Stimulated activated naive CD8-positive, alpha-beta T cell treated with anti-CD3 and anti-CD28 coated beads, Interleukin-15, Interleukin-2, amounts not matched to agents 100 ng/mL and 50 ng/mL, for 24 hours (primary cell): ENCODE measurements at regions not wholly inside any gene's neighbourhood (a gene's known extent, or its start where the extent isn't known, plus 50 kb on each side); places are given as distances from the start of the nearest gene placed in this dataset.

Experiments
- H3K27ac Mint-ChIP-seq: one replicate; pipeline ENCODE4 v1.8.0; 2021; ENCODE audit warnings: mild to moderate bottlenecking, mixed read lengths
- H3K27me3 Mint-ChIP-seq: one replicate; pipeline ENCODE4 v1.8.0; 2021; ENCODE audit warnings: mixed read lengths
- H3K36me3 Mint-ChIP-seq: one replicate; pipeline ENCODE4 v1.8.0; 2021; ENCODE audit warnings: low read depth, mixed read lengths
- H3K4me1 Mint-ChIP-seq: one replicate; pipeline ENCODE4 v1.8.0; 2021; ENCODE audit warnings: low read depth, mixed read lengths
- H3K4me3 Mint-ChIP-seq: one replicate; pipeline ENCODE4 v1.8.0; 2021; ENCODE audit warnings: mild to moderate bottlenecking, mixed read lengths
- H3K9me3 Mint-ChIP-seq: one replicate; pipeline ENCODE4 v1.8.0; 2021; ENCODE audit warnings: mixed read lengths

DNA sequence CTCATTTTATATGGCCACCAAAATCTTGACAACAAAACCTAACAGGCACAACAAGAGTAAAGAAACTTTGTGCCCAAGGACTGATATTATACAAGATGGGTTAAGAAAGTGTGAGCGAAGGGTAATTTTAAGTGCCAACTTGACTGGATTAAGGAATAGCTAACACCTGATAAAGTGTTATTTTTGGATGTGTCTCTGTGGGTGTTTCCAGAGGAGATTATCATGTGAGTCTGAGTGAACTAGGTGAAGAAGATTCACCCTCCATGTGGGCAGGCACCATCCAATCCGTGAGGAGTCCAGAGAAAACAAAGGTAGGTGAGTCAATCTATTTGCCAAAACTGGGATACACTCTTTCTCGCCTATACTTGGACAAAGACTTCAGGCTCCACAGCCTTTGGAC lies 461.6 kb downstream of the ETS1 start:
- no peaks in the 10 kb centered on the region for H3K4me1 Mint-ChIP-seq
- no peaks in the 10 kb centered on the region for H3K27me3 Mint-ChIP-seq
- no peak overlapping the region for H3K27ac Mint-ChIP-seq
- no peaks in the 10 kb centered on the region for H3K9me3 Mint-ChIP-seq
- no peak overlapping the region for H3K4me3 Mint-ChIP-seq
- no peaks in the 10 kb centered on the region for H3K36me3 Mint-ChIP-seq

GRCh38 chr11:128116885-128117284 lies 470.5 kb downstream of the ETS1 start:
- Mint-ChIP-seq H3K4me1 (no peaks in the 10 kb centered on the region), H3K36me3 (no peaks in the 10 kb centered on the region), H3K27ac (no peak overlapping the region), H3K4me3 (no peak overlapping the region), H3K27me3 (no peaks in the 10 kb centered on the region), H3K9me3 (peaks cover 6% of the 10 kb centered on the region)

- Mint-ChIP-seq H3K27me3 (no peaks in the 10 kb centered on the region), H3K4me1 (no peaks in the 10 kb centered on the region), H3K4me3 (no peak overlapping the region), H3K9me3 (peaks cover 6% of the 10 kb centered on the region), H3K36me3 (no peaks in the 10 kb centered on the region), H3K27ac (no peak overlapping the region)
Measured at GRCh38 chr11:128116447-128116846, 470.9 kb downstream of the ETS1 start.

DNA sequence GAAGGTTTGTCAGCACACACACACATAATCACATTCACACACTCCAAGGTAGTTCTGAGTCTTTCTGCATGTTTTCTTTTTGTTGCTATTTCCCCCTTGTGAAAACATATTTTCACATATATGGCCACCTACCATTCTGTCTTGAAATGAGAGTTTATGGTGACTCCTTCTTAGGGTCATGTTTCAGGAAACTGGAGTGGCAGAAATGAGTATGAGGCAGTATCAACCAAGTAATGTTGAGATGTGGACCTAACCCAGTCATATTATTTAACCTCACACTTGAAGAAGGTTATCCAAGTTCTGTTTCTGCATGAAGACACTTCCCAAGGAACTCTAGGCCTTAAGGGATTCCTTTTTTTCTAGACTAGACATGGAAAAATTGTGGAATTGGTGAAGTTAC lies 481.4 kb downstream of the ETS1 start:
- H3K36me3 Mint-ChIP-seq = peaks cover 8% of the 10 kb centered on the region
- H3K4me1 Mint-ChIP-seq = peaks cover 20% of the 10 kb centered on the region
- H3K27me3 Mint-ChIP-seq = peaks cover 12% of the 10 kb centered on the region
- peaks cover 8% of the 10 kb centered on the region for H3K9me3 Mint-ChIP-seq
- H3K27ac Mint-ChIP-seq = no peak overlapping the region
- H3K4me3 Mint-ChIP-seq = no peak overlapping the region

GRCh38 chr11:128105511-128105910 lies 481.8 kb downstream of the ETS1 start:
- peaks cover 8% of the 10 kb centered on the region for H3K36me3 Mint-ChIP-seq
- H3K27me3 Mint-ChIP-seq = peaks cover 12% of the 10 kb centered on the region
- no peak overlapping the region for H3K4me3 Mint-ChIP-seq
- no peak overlapping the region for H3K27ac Mint-ChIP-seq
- H3K9me3 Mint-ChIP-seq = peaks cover 8% of the 10 kb centered on the region
- H3K4me1 Mint-ChIP-seq = peaks cover 20% of the 10 kb centered on the region

GRCh38 chr11:128103278-128103873 lies 484.0 kb downstream of the ETS1 start:
- Mint-ChIP-seq H3K36me3 (peaks cover 6% of the 10 kb centered on the region), H3K27me3 (peaks cover 10% of the 10 kb centered on the region), H3K9me3 (peaks cover 6% of the 10 kb centered on the region), H3K27ac (peak overlapping the region; percentile 38), H3K4me3 (no peak overlapping the region), H3K4me1 (peaks cover 30% of the 10 kb centered on the region)

DNA sequence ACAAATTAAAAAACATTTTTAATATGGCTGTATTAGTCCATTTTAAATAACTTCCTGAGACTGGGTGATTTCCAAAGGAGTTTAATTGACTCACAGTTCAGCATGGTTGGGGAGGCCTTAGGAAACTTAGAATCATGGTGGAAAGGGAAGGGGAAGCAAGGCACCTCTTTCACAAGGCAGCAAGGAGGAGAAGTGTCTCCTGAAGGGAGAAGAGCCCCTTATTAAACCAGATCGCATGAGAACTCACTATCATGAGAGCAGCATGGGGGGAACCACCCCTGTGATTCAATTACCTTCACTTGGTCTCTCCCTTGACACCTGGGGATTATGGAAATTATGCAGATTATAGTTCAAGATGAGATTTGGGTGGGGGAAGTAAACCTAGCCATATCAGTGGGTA lies 488.6 kb downstream of the ETS1 start:
- Mint-ChIP-seq H3K27me3 (no peaks in the 10 kb centered on the region), H3K36me3 (peaks cover 3% of the 10 kb centered on the region), H3K4me3 (no peak overlapping the region), H3K27ac (peak overlapping the region; percentile 89), H3K4me1 (peaks cover 32% of the 10 kb centered on the region), H3K9me3 (peaks cover 6% of the 10 kb centered on the region)

DNA sequence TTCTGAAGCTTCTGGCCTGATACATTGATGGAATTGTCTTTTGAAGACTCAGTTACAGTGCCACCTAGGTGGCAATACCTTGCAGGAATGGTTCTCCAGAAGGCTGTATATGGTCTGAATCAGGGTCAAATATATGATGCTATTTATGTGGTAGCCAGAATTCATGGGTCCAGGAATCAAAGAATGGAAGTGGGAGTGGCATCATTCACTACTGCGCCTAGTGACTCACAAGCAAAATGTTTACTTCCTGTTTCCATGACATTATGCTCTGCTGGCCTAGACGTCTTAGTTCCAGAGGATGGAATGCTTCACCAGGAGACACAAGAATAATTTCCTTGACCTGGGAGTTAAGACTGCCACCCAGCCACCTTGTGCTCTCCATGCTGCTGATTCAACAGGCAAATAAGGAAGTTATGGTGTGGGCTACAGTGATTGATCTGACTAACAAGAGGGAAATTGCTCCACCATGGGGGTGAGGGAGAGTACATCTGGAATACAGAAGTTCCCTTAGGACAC lies 491.8 kb downstream of the ETS1 start:
- Mint-ChIP-seq H3K27ac (no peak overlapping the region), H3K36me3 (peaks cover under 1% of the 10 kb centered on the region), H3K4me3 (no peak overlapping the region), H3K4me1 (peaks cover 30% of the 10 kb centered on the region), H3K9me3 (peaks cover 6% of the 10 kb centered on the region), H3K27me3 (no peaks in the 10 kb centered on the region)

DNA sequence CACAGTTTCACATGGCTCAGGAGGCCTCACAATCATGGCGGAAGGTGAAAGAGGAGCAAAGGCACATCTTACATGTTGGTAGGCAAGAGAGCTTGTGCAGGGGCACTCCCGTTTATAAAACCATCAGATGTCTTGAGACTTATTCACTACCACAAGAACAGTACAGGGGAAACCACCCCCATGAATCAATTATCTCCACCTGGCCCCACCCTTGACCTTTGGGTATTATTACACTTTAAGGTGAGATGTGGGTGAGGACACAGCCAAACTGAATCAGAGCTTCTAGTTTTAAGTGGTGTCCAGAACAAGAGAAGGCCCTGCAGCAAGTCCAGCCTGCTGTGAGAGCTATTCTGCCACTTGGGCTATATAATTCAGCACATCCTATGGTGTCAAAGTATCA lies 493.7 kb downstream of the ETS1 start:
- H3K27me3 Mint-ChIP-seq = no peaks in the 10 kb centered on the region
- peaks cover 19% of the 10 kb centered on the region for H3K4me1 Mint-ChIP-seq
- no peak overlapping the region for H3K27ac Mint-ChIP-seq
- H3K9me3 Mint-ChIP-seq = peaks cover 19% of the 10 kb centered on the region
- no peak overlapping the region for H3K4me3 Mint-ChIP-seq
- peaks cover 9% of the 10 kb centered on the region for H3K36me3 Mint-ChIP-seq

GRCh38 chr11:128089962-128090361 lies 497.4 kb downstream of the ETS1 start:
- peaks cover 19% of the 10 kb centered on the region for H3K9me3 Mint-ChIP-seq
- H3K4me3 Mint-ChIP-seq = no peak overlapping the region
- H3K4me1 Mint-ChIP-seq = peaks cover 25% of the 10 kb centered on the region
- peaks cover 9% of the 10 kb centered on the region for H3K36me3 Mint-ChIP-seq
- no peak overlapping the region for H3K27ac Mint-ChIP-seq
- no peaks in the 10 kb centered on the region for H3K27me3 Mint-ChIP-seq

GRCh38 chr11:128086794-128087193 lies 500.6 kb downstream of the ETS1 start:
- Mint-ChIP-seq H3K4me1 (peaks cover 31% of the 10 kb centered on the region), H3K4me3 (no peak overlapping the region), H3K9me3 (peaks cover 17% of the 10 kb centered on the region), H3K27me3 (no peaks in the 10 kb centered on the region), H3K36me3 (peaks cover 13% of the 10 kb centered on the region), H3K27ac (no peak overlapping the region)

DNA sequence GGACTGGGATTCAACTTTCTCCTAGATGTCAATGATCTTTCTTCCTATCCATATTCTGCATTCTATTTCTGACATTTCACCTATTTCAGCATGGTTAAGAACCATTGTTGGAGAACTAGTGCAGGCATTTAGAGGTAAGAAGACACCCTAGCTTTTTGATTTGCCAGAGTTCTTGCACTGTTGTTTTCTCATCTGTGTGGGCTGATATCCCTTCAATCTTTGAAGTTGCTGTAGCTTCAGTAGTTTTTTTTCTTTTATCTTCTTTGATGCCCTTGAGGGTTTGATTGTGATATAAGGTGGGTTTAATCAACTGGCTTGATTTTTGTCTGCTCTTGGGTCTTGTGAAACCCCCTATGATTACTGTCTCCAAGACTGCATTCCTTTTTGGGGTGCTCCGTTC lies 502.1 kb downstream of the ETS1 start:
- Mint-ChIP-seq H3K27ac (no peak overlapping the region), H3K4me3 (peak overlapping the region; percentile 28), H3K36me3 (peaks cover 10% of the 10 kb centered on the region), H3K27me3 (no peaks in the 10 kb centered on the region), H3K9me3 (peaks cover 14% of the 10 kb centered on the region), H3K4me1 (peaks cover 31% of the 10 kb centered on the region)

GRCh38 chr11:128082574-128082973 lies 504.8 kb downstream of the ETS1 start:
- Mint-ChIP-seq H3K4me3 (no peak overlapping the region), H3K27ac (no peak overlapping the region), H3K4me1 (peaks cover 31% of the 10 kb centered on the region)

GRCh38 chr11:128069665-128070064 lies 517.7 kb downstream of the ETS1 start:
- H3K4me3 Mint-ChIP-seq = no peak overlapping the region
- peaks cover 16% of the 10 kb centered on the region for H3K9me3 Mint-ChIP-seq
- H3K36me3 Mint-ChIP-seq = no peaks in the 10 kb centered on the region
- no peak overlapping the region for H3K27ac Mint-ChIP-seq
- H3K27me3 Mint-ChIP-seq = no peaks in the 10 kb centered on the region
- no peaks in the 10 kb centered on the region for H3K4me1 Mint-ChIP-seq

More at GRCh38 chr11:128082574-128082973, 504.8 kb downstream of the ETS1 start:
- H3K9me3 Mint-ChIP-seq = peaks cover 4% of the 10 kb centered on the region
- peaks cover 4% of the 10 kb centered on the region for H3K36me3 Mint-ChIP-seq
- H3K27me3 Mint-ChIP-seq = no peaks in the 10 kb centered on the region

DNA sequence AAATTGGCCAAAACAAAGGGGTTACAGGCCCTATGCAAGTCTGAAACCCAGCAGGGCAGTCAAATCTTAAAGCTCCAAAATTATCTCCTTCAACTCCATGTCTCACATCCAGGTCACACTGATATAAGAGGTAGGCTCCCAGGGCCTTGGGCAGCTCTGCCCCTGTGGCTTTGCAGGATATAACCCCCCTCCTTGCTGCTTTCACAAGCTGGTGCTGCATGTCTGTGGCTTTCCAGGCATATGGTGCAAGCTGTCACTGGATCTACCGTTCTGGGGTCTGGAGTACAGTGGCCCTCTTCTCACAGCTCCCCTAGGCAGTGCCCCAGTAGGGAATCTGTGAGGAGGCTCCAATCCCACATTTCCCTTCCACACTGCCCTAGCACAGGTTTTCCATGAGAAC lies 519.6 kb downstream of the ETS1 start:
- peaks cover 23% of the 10 kb centered on the region for H3K9me3 Mint-ChIP-seq
- no peaks in the 10 kb centered on the region for H3K36me3 Mint-ChIP-seq
- H3K27me3 Mint-ChIP-seq = no peaks in the 10 kb centered on the region
- H3K4me1 Mint-ChIP-seq = no peaks in the 10 kb centered on the region
- H3K4me3 Mint-ChIP-seq = no peak overlapping the region
- H3K27ac Mint-ChIP-seq = no peak overlapping the region

DNA sequence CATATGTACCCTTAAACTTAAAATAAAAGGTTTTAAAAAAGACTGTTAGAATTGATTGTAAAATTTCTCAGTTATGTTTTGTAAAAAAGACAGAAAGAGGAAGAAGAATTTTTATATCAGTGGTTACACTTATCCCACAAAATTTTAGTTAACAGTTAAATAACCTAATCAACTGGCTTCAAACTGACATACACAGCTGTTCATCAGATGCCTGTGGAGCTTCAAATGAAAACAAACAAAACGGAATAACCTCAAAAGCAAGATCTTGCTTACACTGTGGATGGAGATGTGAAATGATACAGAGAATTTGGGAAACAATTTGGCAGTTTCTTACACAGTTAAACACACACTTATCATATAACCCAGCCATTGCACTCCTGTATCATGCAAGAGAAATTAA lies 521.0 kb downstream of the ETS1 start:
- no peaks in the 10 kb centered on the region for H3K27me3 Mint-ChIP-seq
- no peak overlapping the region for H3K4me3 Mint-ChIP-seq
- H3K36me3 Mint-ChIP-seq = no peaks in the 10 kb centered on the region
- no peaks in the 10 kb centered on the region for H3K4me1 Mint-ChIP-seq
- peaks cover 23% of the 10 kb centered on the region for H3K9me3 Mint-ChIP-seq
- no peak overlapping the region for H3K27ac Mint-ChIP-seq
